Type B pancreatic cell (in vitro differentiated cells): ENCODE measurements at regions not wholly inside any gene's neighbourhood (a gene's known extent, or its start where the extent isn't known, plus 50 kb on each side); places are given as distances from the start of the nearest gene placed in this dataset.
A peak's percentile ranks its signal among the peaks of the same experiment; 100 is the strongest.

Source experiments
- DNase-seq: peaks from one replicate; pipeline ENCODE4 v3.0.0; 2021; ENCODE audit warnings: mixed read lengths; ENCODE audit not compliant: unreplicated experiment; ENCODE audit errors: extremely low spot score
- H3K27ac Mint-ChIP-seq: 2 replicates; pipeline ENCODE4 v1.8.0; 2021; ENCODE audit warnings: mild to moderate bottlenecking, mixed read lengths
- H3K27me3 Mint-ChIP-seq: 2 replicates; pipeline ENCODE4 v1.8.0; 2021; ENCODE audit warnings: mixed read lengths
- H3K36me3 Mint-ChIP-seq: 2 replicates; pipeline ENCODE4 v1.8.0; 2021; ENCODE audit warnings: mixed read lengths
- H3K4me1 Mint-ChIP-seq: one replicate; pipeline ENCODE4 v1.8.0; 2021; ENCODE audit warnings: mixed read lengths; ENCODE audit not compliant: unreplicated experiment
- H3K4me3 Mint-ChIP-seq: 2 replicates; pipeline ENCODE4 v1.8.0; 2021; ENCODE audit warnings: mild to moderate bottlenecking, mixed read lengths
- H3K9me3 Mint-ChIP-seq: 2 replicates; pipeline ENCODE4 v1.8.0; 2021; ENCODE audit warnings: mixed read lengths
- CTCF ChIP-seq: fragments of 200-600 bp; sonication (generic); conservative IDR thresholded peaks from 2 replicates; pipeline ENCODE4 v1.5.0; 2021; ENCODE audit warnings: antibody characterized with exemption, mild to moderate bottlenecking

- Mint-ChIP-seq H3K36me3 (no peaks in the 10 kb centered on the region), H3K9me3 (no peaks in the 10 kb centered on the region), H3K27me3 (peaks cover 5% of the 10 kb centered on the region), H3K4me1 (no peaks in the 10 kb centered on the region), H3K27ac (no peak overlapping the region), H3K4me3 (no peak overlapping the region)
- TF ChIP-seq CTCF, result peak; percentile 68
- DNase-seq, result no peak
Measured at GRCh38 chr18:25921677-25922421, 168.6 kb downstream of the SS18 start.

- Mint-ChIP-seq H3K4me1 (no peaks in the 10 kb centered on the region), H3K27me3 (no peaks in the 10 kb centered on the region), H3K9me3 (no peaks in the 10 kb centered on the region), H3K4me3 (no peak overlapping the region), H3K27ac (no peak overlapping the region), H3K36me3 (no peaks in the 10 kb centered on the region)
- TF ChIP-seq CTCF, result peak; percentile 53
- DNase-seq, result no peak
Measured at GRCh38 chr18:25915907-25916306, 174.5 kb downstream of the SS18 start.

- H3K4me3 Mint-ChIP-seq, result no peak overlapping the region
- H3K27me3 Mint-ChIP-seq, result peaks cover 8% of the 10 kb centered on the region
- peaks cover 5% of the 10 kb centered on the region for H3K4me1 Mint-ChIP-seq
- no peak for TF ChIP-seq CTCF
- no peak for DNase-seq
- H3K36me3 Mint-ChIP-seq, result no peaks in the 10 kb centered on the region
- H3K27ac Mint-ChIP-seq, result no peak overlapping the region
- H3K9me3 Mint-ChIP-seq, result no peaks in the 10 kb centered on the region
Measured at GRCh38 chr18:25898965-25899364, 191.4 kb downstream of the SS18 start.

- H3K9me3 Mint-ChIP-seq, result no peaks in the 10 kb centered on the region
- TF ChIP-seq CTCF, result no peak
- H3K27ac Mint-ChIP-seq, result no peak overlapping the region
- H3K27me3 Mint-ChIP-seq, result peaks cover 18% of the 10 kb centered on the region
- no peak for DNase-seq
- no peak overlapping the region for H3K4me3 Mint-ChIP-seq
- no peaks in the 10 kb centered on the region for H3K36me3 Mint-ChIP-seq
- H3K4me1 Mint-ChIP-seq, result peaks cover 5% of the 10 kb centered on the region
Measured at GRCh38 chr18:25896956-25897355, 193.5 kb downstream of the SS18 start.

- H3K27me3 Mint-ChIP-seq, result peaks cover 18% of the 10 kb centered on the region
- peaks cover 5% of the 10 kb centered on the region for H3K4me1 Mint-ChIP-seq
- no peak for DNase-seq
- no peak overlapping the region for H3K27ac Mint-ChIP-seq
- peak; percentile 90 for TF ChIP-seq CTCF
- no peaks in the 10 kb centered on the region for H3K36me3 Mint-ChIP-seq
- no peaks in the 10 kb centered on the region for H3K9me3 Mint-ChIP-seq
- H3K4me3 Mint-ChIP-seq, result no peak overlapping the region
Measured at GRCh38 chr18:25896178-25896780, 194.1 kb downstream of the SS18 start.
